Activated T-cell treated with anti-CD3 and anti-CD28 coated beads for 4 hours (primary cell): ENCODE measurements at regions not wholly inside any gene's neighbourhood (a gene's known extent, or its start where the extent isn't known, plus 50 kb on each side); places are given as distances from the start of the nearest gene placed in this dataset.

Experiments
- DNase-seq: peaks from one replicate; pipeline ENCODE4 v3.0.0-alpha.2; 2020

GRCh38 chr1:25103164-25103795 lies 129.0 kb downstream of the SYF2 start:
- DNase-seq, result no peak

DNA sequence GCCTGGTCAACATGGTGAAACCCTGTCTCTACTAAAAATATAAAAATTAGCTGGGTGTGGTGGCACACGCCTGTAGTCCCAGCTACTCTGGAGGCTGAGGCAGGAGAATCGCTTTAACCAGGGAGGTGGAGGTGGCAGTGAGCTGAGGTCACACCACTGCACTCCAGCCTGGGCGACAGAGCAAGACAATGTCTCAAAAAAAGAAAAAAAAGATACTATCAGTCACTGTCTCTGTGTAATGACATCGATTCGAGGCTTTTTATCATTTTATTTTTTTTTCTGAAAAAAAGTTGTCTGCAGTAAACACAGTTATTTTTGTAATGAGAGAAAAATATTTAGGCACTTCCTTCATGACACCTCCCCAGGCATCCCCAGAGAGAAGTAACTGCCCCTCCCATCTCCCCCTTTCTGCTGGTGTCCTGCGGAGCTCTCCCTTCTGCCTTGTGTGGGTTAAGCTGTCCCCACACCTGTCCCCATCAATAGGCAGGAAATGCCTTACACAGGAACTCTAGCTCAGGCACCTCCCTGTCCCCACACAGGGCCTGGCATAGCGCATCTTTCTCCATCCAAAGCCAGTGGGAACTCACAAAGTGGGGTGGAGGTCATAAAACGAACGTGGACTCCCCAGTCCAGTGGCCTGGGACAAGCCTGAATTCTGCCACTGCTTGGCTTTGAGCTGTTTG lies 132.0 kb downstream of the SYF2 start:
- DNase-seq, result no peak

- no peak for DNase-seq
Observed at GRCh38 chr1:25099343-25099951, 132.9 kb downstream of the SYF2 start.

DNA sequence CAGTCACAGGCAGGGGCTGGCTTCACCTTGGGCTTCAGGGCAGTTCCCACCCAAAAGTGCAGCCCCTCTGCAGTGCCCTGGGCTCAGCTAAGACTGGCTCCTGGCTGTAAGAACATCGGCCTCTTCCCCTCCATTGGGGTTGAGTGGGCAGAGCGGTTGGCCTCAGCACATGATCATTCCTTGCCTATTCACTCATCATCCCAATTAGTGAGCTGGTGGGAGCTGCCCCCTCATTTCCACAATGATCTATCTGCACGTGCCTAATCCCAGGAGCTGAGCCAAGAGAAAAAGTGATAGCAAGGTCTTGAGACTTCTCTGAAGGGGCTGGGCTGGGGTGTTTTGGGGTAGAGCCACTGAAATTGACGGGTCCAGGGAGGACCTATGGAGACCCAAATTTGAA lies 133.6 kb downstream of the SYF2 start:
- no peak for DNase-seq

DNA sequence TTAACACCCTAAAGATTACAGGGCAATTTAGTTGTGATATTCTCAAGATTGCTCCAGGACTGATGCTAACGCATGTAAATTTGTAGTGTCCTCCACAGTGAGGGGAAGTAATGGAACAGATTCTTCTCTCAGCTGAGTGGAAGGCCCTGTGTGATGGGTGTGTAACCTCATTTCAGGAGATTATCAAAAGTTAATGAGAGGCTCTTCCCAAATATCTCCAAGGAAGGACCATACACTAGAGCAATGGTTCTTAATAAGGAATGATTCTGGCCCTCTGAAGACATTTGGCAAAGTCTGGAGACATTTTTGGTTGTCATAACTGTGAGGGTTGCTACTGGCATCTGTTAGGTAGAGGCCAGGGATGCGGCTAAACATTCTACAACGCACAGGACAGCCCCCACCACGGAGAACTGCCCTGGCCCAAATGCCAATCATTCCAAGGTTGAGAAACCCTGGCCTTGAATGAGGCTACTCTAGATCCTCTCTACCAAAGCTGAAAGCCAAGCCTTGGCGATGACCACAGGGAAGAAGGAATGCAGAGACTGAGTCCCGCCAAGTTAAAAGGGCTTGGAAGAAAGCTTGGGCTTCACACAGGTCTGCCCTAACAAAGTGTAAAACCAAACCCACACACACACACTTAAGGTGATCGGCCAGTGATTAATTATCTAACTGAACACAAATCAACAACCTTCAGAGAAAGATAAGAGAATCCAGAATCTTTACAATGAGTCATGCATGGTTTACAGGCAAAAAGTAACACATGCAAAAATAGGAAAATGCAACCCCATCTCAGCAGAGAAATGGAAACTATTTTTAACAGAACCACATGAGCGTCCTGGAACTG lies 135.8 kb downstream of the SYF2 start:
- DNase-seq, result no peak

- DNase-seq, result no peak
Observed at GRCh38 chr1:25095635-25096200, 136.6 kb downstream of the SYF2 start.

- DNase-seq, result no peak
Observed at GRCh38 chr1:25094995-25095394, 137.3 kb downstream of the SYF2 start.

DNA sequence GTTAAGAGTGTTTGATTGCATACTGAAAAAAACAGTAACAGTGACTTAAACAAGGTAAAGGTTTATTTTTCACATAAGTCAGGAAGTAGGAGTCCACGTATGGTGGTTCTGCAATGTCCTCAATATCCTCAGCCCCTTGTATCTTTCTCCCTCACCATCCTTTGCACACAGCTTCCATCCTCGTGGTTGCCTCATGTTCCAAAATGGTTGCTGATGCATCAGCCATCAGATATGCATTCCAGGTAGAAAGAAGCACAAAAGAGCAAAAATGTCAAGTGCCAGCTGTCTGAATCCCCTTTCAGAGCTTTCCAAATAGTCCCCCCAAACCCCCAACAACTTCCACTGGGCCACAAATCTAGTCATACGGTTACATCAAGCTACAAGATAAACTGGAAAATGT lies 138.1 kb downstream of the SYF2 start:
- DNase-seq, result no peak

DNA sequence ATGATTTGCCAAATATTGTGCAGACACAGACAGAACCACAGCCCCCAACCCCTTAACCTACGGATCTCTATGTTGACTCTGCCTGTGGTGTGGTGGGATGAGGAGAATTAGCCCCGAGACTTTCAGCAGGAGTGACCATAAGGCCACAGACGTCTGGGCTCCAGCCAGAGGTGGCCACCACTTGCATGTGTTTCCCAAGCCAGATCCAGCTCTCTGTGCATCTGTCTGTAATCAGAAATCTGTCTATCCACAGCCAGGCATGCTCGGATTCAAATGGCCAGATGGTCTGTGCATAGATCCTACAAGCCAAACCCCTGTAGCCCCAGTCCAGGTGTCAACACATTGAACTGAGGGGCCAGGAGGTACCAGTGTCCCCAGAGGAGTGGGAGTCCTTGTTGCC lies 140.6 kb downstream of the SYF2 start:
- DNase-seq, result no peak

DNA sequence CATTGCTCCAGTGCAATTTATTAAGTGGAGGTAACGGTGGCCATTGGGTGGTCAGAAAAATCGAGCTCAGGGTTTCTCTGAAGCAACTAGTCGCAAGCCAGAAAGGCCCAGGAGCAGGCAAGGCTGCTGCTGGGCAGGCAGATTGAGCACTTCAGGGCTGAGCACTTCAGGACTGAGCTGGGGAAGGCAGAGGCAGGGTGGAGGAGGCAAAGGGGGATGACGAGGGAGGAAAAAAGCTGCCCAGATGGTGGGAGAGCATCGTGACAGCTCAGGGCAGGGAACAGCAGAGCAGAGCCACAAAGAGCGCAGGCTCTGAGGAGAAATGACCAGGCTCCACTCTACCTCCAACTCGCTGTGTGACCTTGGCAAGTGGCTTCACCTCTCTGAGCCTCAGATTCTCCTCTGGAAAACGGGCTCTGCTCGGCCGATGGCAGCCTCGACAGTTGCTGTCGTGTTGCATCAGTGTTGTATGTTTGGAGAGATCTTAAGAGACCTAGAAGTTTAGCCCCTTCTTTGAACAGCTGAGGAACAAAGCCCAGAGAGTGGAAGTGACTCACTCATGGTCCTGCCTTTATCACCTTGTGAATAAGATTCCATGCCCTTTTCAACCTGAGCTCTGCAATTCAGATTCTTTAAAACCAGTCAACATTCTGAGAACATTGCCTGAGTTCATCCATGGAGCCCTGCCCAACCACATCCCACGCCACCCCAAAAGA lies 141.4 kb downstream of the SYF2 start:
- DNase-seq, result no peak

- DNase-seq, result no peak
Observed at GRCh38 chr1:25089772-25090171, 142.5 kb downstream of the SYF2 start.

DNA sequence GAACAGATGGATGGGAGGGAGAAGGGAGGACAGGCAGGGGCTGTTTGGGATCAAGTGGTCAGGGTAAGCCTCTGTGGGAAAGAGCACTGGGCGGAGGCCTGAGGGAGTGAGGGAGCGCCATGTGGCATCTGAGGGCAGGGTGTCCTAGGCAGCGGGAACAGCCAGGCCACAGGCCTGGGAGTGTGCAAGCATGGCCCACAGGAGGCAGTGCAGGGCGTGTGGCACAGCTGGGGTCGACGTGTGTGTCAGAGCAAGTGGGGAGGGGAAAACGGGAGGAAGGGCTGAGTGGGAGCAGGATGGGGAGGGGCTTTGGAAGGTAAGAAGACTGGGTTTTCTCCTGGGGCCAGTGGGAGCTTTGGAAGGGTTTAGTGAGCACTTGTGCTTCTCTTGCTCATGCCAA lies 143.4 kb downstream of the SYF2 start:
- DNase-seq, result no peak

DNA sequence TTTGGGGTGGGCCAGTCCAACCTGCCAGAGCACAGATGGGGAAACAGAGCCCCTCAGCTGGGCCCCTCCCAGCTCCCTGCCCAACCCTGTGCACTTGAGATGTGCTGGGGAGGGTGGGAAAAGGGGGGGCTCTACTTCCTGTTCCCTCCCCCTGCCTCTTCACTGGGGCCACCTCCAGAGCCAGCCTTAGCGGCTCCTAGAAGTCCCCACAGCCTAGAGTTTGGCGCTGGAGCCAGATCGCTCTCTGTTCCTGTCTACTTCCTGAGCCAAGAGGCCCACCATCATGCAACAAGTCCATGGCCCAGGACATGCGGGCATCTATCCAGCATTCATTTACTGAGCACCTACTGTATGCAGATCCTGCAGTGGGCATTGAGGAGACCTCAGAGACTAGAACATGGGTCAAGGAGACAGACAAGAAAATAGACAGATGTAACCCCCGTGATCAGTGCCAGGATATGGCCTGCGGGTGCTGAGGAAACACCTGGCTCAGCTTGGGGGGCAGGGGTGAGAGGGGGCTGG lies 144.1 kb downstream of the SYF2 start:
- DNase-seq, result no peak

DNA sequence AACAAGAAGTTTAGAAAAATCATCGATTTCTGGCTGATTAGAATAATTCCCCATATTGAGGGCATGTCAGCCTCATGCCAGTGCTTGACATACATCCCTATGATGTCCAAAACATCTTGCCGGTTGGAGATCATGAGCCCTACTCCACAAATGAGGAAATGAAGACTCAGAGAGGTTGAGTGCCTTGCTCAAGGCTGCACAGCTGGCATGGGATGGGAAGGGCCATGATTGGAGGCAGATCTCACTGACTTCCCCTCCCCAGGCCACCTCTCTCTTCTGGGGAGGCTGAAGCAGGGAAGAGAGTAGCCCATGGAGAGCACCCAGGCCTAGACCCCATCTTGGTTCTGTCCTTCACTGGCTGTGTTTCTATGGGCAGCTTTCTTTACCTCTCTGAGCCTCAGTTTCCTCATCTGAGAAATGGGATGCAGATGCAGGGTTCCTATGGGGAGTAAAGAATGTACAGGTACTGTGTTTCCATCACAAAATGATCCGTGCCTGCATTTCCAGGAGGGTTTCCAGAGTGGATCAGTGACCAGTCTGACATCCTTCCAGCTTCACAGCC lies 145.7 kb downstream of the SYF2 start:
- no peak for DNase-seq

- DNase-seq, result no peak
Observed at GRCh38 chr1:25084407-25084806, 147.9 kb downstream of the SYF2 start.

DNA sequence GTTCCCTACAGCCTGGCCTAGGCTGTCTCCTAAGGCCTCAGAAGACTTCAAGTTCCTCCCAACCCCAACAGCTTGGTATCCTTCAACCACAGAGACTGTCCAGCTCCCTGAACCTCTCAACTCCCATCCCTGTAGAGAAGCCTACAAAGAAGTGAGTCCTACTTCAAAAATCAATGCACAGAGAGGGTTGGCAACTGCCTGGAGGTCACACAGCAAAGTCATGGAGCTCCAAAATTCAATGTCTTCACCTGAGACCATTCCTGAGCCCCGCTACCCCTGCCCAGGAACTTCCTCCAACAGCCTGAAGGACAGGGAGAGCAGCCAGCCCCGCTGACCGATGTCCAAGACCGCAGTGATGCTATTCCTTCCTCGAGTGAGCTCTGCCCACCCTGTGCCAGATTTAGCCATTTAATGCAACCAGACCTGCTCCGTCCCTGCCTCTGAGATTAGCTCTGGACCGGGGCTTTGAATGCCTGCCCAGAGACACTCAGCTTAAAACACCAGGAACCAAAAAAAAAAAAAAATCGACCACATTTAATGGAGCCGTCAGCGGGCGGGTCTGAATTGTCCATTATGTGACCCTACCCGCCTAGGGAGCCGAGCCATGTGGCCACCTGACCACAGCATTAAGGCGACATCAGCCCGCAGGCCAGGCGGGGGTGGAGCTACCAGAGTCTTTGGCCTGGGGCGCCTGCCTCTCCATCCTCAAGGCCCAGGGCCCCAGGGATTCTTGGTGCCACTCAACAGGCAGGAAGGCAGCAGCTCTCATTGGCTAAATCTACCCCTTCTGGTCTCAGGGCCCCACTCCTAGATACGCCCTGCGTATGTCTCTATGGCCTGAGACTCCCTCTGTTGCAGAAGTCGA lies 148.6 kb downstream of the SYF2 start:
- DNase-seq, result no peak

GRCh38 chr1:25082995-25083394 lies 149.3 kb downstream of the SYF2 start:
- DNase-seq, result no peak

- no peak for DNase-seq
Observed at GRCh38 chr1:25082216-25082899, 149.9 kb downstream of the SYF2 start.

GRCh38 chr1:25081496-25081895 lies 150.8 kb downstream of the SYF2 start:
- DNase-seq, result no peak
